HG03280 (cell line): ENCODE measurements at regions not wholly inside any gene's neighbourhood (a gene's known extent, or its start where the extent isn't known, plus 50 kb on each side); places are given as distances from the start of the nearest gene placed in this dataset.

Source experiments
- ATAC-seq: cut with Tn5 transposase; IDR thresholded peaks from one replicate; pipeline ENCODE4 v1.9.1; 2021; ENCODE audit warnings: mild to moderate bottlenecking, moderate library complexity; ENCODE audit not compliant: unreplicated experiment

GRCh38 chr2:221044781-221045180, 527.3 kb downstream of the EPHA4 start:
- ATAC-seq: no peak

GRCh38 chr2:221050020-221050795, 521.9 kb downstream of the EPHA4 start:
- ATAC-seq: peak; percentile 52

- no peak for ATAC-seq
Measured at GRCh38 chr2:221051162-221051561, 520.9 kb downstream of the EPHA4 start.

- ATAC-seq: no peak
Measured at GRCh38 chr2:221060376-221060775, 511.7 kb downstream of the EPHA4 start.

GRCh38 chr2:221063568-221063967, 508.5 kb downstream of the EPHA4 start:
- no peak for ATAC-seq

- ATAC-seq: no peak
Measured at GRCh38 chr2:221064058-221064854, 507.8 kb downstream of the EPHA4 start.

GRCh38 chr2:221064880-221065279, 507.2 kb downstream of the EPHA4 start:
- no peak for ATAC-seq

- ATAC-seq: no peak
Measured at GRCh38 chr2:221068123-221068522, 504.0 kb downstream of the EPHA4 start.

GRCh38 chr2:221070106-221070505, 502.0 kb downstream of the EPHA4 start:
- no peak for ATAC-seq

- ATAC-seq: no peak
Measured at GRCh38 chr2:221073326-221074049, 498.6 kb downstream of the EPHA4 start.

- ATAC-seq: no peak
Measured at GRCh38 chr2:221074238-221074637, 497.9 kb downstream of the EPHA4 start.

GRCh38 chr2:221075203-221075602, 496.9 kb downstream of the EPHA4 start:
- ATAC-seq: no peak

GRCh38 chr2:221077251-221077650, 494.9 kb downstream of the EPHA4 start:
- ATAC-seq: no peak

GRCh38 chr2:221077799-221078198, 494.3 kb downstream of the EPHA4 start:
- ATAC-seq: no peak

- no peak for ATAC-seq
Measured at GRCh38 chr2:221085341-221085900, 486.7 kb downstream of the EPHA4 start.

- no peak for ATAC-seq
Measured at GRCh38 chr2:221085936-221086335, 486.2 kb downstream of the EPHA4 start.

GRCh38 chr2:221087779-221088178, 484.3 kb downstream of the EPHA4 start:
- ATAC-seq: no peak

- ATAC-seq: no peak
Measured at GRCh38 chr2:221088506-221088905, 483.6 kb downstream of the EPHA4 start.

GRCh38 chr2:221095356-221095755, 476.7 kb downstream of the EPHA4 start:
- ATAC-seq: no peak

GRCh38 chr2:221096706-221097567, 475.2 kb downstream of the EPHA4 start:
- no peak for ATAC-seq
